Transverse colon (tissue), 4 donors: ENCODE measurements at regions not wholly inside any gene's neighbourhood (a gene's known extent, or its start where the extent isn't known, plus 50 kb on each side); places are given as distances from the start of the nearest gene placed in this dataset.

Source experiments
- DNase-seq: peaks from one replicate; pipeline ENCODE4 v3.0.0-alpha.2; 2019
- H3K27ac ChIP-seq, 4 donors: fragments of 200-600 bp; sonication (generic); 2 replicates each; pipeline ENCODE4 v1.5.1; 2016 to 2018; ENCODE audit warnings: inconsistent platforms in 4 of 4
- H3K27me3 ChIP-seq: fragments of 200-600 bp; sonication (generic); 2 replicates; pipeline ENCODE4 v1.5.1; 2017; ENCODE audit warnings: inconsistent platforms
- H3K36me3 ChIP-seq, 4 donors: fragments of 200-600 bp; sonication (generic); 2 replicates each; pipeline ENCODE4 v1.5.1; 2017 to 2019; ENCODE audit warnings: inconsistent platforms in 4 of 4
- H3K4me1 ChIP-seq, 4 donors: fragments of 200-600 bp; sonication (generic); 2 replicates each; pipeline ENCODE4 v1.5.1; 2017 to 2020; ENCODE audit warnings: inconsistent platforms in 4 of 4
- H3K4me3 ChIP-seq, 4 donors: fragments of 200-600 bp; sonication (generic); 1 replicate in 1 of 4; 2 replicates in 3 of 4; pipeline versions ENCODE4 v1.5.1 to v1.6.1; 2017 to 2019; ENCODE audit warnings: inconsistent platforms in 4 of 4
- H3K9me3 ChIP-seq, 2 donors: fragments of 200-600 bp; sonication (generic); 2 replicates each; pipeline ENCODE4 v1.5.1; 2017 to 2019; ENCODE audit warnings: inconsistent platforms in 2 of 2
- EP300 ChIP-seq: sonication (generic); formaldehyde crosslinking; IDR thresholded peaks from one replicate; pipeline ENCODE4 v1.6.1; 2017; ENCODE audit warnings: antibody characterized with exemption, low read depth
- POLR2A ChIP-seq: fragments of 450-650 bp; IDR thresholded peaks from one replicate; pipeline ENCODE4 v1.6.1; 2016; ENCODE audit warnings: antibody characterized with exemption, mild to moderate bottlenecking, moderate library complexity
- POLR2AphosphoS5 ChIP-seq, 3 donors: sonication (generic); formaldehyde crosslinking; IDR thresholded peaks; one replicate each; pipeline ENCODE4 v1.6.1; 2016; ENCODE audit warnings: antibody characterized with exemption in 3 of 3
- WGBS, 2 donors: methylation state at CpG; one replicate each; pipeline ENCODE4 v1.1.5; 2018; ENCODE audit warnings: low coverage in 1 of 2; 5-methylcytosine and 5-hydroxymethylcytosine counted together
- in situ Hi-C, 4 donors: fragments of 200-750 bp; cut with MboI; loops; one replicate each; pipeline versions ENCODE4 v1.15.0 to v1.15.1; 2017; ENCODE audit warnings: low sequenced_read_pairs in 3 of 4, low pct_ligation_motif_present in 1 of 4, low pct_unique_long_range_greater_than_20kb in 1 of 4
- intact Hi-C: fragments of 100-400 bp; cut with DNase I; formaldehyde crosslinking; loops from one replicate; pipeline ENCODE4 v1.15.1; 2023; ENCODE audit warnings: low total_unique reads
- TF ChIP-seq, protein P1 (sequence below), 5 experiments: fragments of 200-600 bp in 3 of 5; fragments of 450-650 bp in 2 of 5; sonication (generic) in 3 of 5; IDR thresholded peaks; 1 replicate in 2 of 5; 2 replicates in 3 of 5; pipeline ENCODE4 v1.5.1; 2016 to 2017; ENCODE audit warnings: antibody characterized with exemption in 5 of 5, inconsistent platforms in 3 of 5, mild to moderate bottlenecking in 2 of 5, moderate library complexity in 1 of 5

DNA sequence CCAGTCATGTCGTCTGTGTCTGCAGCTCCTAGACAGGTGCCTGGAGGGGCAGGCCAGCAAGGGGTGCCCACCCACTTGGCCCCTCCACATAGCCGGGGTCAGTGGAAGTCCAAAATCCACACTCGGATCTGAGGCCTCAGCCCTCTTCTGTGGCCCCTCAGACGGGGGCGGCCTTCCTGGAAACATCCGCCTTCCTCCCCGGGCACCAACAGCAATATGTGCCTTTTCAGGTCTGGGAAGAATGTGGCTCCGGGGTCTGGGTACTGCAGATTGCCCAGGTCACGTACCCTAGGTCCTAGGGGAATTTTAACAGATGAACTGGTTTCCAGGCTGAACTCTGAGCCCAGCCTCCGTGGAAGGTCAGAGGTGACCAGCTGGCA, 208.6 kb downstream of the CTTN start:
- no peaks in the 10 kb centered on the region for H3K36me3 ChIP-seq
- no peaks in the 10 kb centered on the region for H3K9me3 ChIP-seq
- H3K4me1 ChIP-seq, result no peaks in the 10 kb centered on the region
- WGBS, 2 donors, result 91% methylated on average over 7 of the region's 10 CpGs; no CpG with 5 or more reads in 1 of the 2 donors
- H3K27me3 ChIP-seq, result no peaks in the 10 kb centered on the region
- no peak overlapping the region for H3K27ac ChIP-seq
- TF ChIP-seq EP300 (no peak), POLR2AphosphoS5 (IDR thresholded peaks at IDR 0.05) (no peak), POLR2A (no peak)
- TF ChIP-seq, protein P1, sequence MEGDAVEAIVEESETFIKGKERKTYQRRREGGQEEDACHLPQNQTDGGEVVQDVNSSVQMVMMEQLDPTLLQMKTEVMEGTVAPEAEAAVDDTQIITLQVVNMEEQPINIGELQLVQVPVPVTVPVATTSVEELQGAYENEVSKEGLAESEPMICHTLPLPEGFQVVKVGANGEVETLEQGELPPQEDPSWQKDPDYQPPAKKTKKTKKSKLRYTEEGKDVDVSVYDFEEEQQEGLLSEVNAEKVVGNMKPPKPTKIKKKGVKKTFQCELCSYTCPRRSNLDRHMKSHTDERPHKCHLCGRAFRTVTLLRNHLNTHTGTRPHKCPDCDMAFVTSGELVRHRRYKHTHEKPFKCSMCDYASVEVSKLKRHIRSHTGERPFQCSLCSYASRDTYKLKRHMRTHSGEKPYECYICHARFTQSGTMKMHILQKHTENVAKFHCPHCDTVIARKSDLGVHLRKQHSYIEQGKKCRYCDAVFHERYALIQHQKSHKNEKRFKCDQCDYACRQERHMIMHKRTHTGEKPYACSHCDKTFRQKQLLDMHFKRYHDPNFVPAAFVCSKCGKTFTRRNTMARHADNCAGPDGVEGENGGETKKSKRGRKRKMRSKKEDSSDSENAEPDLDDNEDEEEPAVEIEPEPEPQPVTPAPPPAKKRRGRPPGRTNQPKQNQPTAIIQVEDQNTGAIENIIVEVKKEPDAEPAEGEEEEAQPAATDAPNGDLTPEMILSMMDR (IDR thresholded peaks at IDR 0.05), result no peak
- intact Hi-C loops (no loop called here), in situ Hi-C loops (no loop called here)
- no peak for DNase-seq
- H3K4me3 ChIP-seq, result no peak overlapping the region

DNA sequence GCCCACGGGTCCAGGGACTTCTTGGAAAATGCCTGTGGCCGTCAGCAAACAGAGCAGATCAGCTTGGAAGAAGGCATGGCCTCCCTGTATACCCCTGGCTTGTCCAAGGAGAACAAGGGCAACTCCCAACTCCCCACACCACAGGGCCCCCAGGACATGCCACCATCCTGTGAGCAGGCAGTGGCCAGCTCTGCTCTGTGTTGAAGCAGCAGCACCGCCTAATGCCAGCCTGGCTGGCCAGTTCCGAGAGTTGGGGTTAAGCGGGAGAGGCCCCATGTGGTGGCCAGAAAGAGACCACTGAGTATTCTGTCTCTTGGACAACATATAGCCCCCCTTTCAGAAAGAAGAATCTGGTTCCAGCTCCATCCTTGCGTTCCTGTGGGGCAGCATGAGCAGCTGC, 209.2 kb downstream of the CTTN start:
- TF ChIP-seq, protein P1 (IDR thresholded peaks at IDR 0.05), result no peak
- TF ChIP-seq EP300, result no peak
- TF ChIP-seq POLR2A, result no peak
- no peak for TF ChIP-seq POLR2AphosphoS5 (IDR thresholded peaks at IDR 0.05)
- no peaks in the 10 kb centered on the region for H3K27me3 ChIP-seq
- WGBS, 2 donors, result 90% methylated on average over 6 of the region's 6 CpGs; no CpG with 5 or more reads in 1 of the 2 donors
- no peak overlapping the region for H3K27ac ChIP-seq
- intact Hi-C loops (no loop called here), in situ Hi-C loops (no loop called here)
- H3K36me3 ChIP-seq, result no peaks in the 10 kb centered on the region
- no peaks in the 10 kb centered on the region for H3K4me1 ChIP-seq
- H3K9me3 ChIP-seq, result no peaks in the 10 kb centered on the region
- no peak for DNase-seq
- no peak overlapping the region for H3K4me3 ChIP-seq

DNA sequence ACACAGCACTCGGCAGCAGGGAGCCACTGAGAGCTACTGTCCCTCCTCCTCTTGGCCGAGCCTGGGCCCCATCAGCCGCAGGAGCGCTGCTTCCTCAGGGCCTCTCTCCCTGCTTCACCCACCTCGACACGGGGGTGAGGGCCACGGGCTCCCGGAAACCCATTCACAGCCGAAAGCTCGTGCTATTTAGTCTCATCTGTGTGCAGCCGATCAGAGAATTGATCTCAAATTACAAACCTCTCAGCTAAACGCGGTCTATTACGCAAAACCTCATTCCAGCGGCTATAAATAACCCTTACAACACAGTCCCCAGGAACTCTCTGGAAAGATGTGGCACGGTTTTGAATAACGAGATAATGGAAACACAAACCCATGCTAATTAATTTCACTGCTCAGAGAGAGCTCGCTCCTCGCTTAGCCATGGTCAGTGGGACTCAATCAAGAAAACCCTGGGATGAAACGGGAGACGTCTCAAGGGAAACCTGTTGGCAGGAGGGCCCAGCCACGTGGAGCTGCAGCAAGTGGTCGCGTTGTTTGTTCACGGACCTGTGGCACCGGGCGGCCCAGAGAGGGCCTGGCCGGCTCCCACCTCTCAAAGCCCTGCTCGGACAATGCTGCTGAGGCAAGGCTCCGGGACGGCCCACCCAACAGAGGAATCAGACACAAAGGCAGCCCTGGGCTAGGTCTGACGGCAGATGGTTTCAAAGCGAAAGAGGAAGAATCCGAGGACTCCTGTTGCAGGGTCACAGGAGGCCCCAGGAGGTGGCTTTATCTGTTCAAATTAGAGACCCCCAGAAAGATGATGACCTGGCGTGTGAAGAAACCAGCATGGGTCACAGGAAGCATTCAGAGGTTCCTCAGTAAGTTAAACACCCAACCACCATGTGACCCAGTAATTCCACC, 210.5 kb downstream of the CTTN start:
- H3K9me3 ChIP-seq, result no peaks in the 10 kb centered on the region
- H3K4me3 ChIP-seq, result no peak overlapping the region
- intact Hi-C loops (no loop called here), in situ Hi-C loops (no loop called here)
- H3K36me3 ChIP-seq, result no peaks in the 10 kb centered on the region
- WGBS, 2 donors, result 70 to 72% methylated on average over 6 to 35 of the region's 35 CpGs
- no peaks in the 10 kb centered on the region for H3K4me1 ChIP-seq
- no peak overlapping the region for H3K27ac ChIP-seq
- no peaks in the 10 kb centered on the region for H3K27me3 ChIP-seq
- TF ChIP-seq POLR2AphosphoS5 (IDR thresholded peaks at IDR 0.05) (no peak), POLR2A (no peak), EP300 (no peak)
- TF ChIP-seq, protein P1 (IDR thresholded peaks at IDR 0.05), result no peak
- DNase-seq, result no peak

DNA sequence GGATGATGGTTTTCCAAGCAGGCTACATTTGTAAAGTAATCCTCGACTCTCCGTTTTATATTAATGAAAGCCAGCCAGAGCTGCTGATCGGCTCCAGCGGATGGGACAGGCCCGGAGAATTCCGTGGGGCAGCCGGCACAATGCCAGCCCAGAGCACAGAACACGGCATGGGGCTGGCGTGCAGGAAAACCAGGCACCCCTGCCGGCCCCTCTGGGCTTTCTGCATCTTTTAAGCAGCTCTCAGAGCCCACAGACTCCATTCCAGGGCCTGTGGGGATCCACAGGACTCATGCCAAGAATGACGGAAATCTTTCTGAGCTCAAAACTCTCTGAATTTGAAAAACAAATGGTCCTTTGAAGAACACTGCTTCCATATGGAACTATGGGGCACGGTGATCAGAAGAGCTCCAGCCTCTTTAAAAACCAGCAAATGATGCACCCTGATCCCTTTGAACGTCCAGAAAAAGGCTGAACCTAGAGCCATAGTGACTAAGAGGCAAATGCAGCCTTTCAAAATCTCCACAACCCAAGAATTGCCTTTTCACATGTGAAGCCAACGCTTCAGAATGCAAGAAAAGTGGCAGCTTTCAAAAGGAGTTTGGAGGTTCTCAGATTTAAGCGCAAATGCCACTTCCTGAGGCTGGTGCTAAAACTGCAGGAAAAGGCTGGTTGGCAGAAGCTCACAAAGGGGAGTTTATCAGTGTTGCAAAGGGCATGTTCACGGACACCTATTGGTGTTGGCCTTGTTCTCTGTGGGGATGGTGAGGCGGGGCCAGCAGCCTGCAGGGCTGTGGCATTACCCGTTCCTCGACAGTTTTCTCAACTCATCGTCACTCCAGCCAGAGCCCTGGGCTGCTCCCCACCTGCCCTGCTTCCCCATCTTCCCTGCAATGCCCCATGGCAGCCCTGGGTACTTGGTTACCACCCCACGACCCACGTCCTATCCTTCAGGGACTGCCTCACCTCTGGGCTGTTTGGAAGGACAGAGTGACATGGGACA, 212.5 kb downstream of the CTTN start:
- no peaks in the 10 kb centered on the region for H3K4me1 ChIP-seq
- H3K27me3 ChIP-seq, result no peaks in the 10 kb centered on the region
- no peaks in the 10 kb centered on the region for H3K36me3 ChIP-seq
- TF ChIP-seq, protein P1 (IDR thresholded peaks at IDR 0.05), result no peak
- TF ChIP-seq POLR2AphosphoS5 (IDR thresholded peaks at IDR 0.05) (no peak), EP300 (no peak), POLR2A (no peak)
- in situ Hi-C loops (no loop called here), intact Hi-C loops (no loop called here)
- no peak overlapping the region for H3K27ac ChIP-seq
- peaks cover 5 to 10% of the 10 kb centered on the region in 2 donors for H3K9me3 ChIP-seq
- 37 to 56% methylated on average over 6 to 22 of the region's 22 CpGs for WGBS, 2 donors
- no peak for DNase-seq
- no peak overlapping the region for H3K4me3 ChIP-seq
